ENCODE measurements at regions not wholly inside any gene's neighbourhood (a gene's known extent, or its start where the extent isn't known, plus 50 kb on each side); places are given as distances from the start of the nearest gene placed in this dataset.

DNA sequence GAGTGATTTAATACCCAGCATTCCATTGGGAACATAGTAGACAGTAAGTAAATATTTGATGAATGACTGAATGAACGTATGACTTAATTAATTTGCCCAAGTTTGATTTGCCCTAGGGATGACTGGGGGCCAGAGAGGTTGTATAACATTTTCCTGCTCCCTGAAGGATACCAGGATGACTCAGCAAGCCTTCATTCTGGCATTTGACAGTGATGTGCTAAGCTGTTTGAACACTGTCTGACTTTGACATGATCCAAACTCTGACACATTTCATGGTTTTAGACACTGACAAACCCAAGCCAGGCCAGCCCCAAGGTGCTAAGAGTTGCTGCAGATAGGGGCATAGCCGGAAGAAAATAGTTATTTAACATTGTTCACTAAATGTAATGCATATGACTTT, 53.4 kb upstream of the KLF12 start:
- TF ChIP-seq, protein P1, sequence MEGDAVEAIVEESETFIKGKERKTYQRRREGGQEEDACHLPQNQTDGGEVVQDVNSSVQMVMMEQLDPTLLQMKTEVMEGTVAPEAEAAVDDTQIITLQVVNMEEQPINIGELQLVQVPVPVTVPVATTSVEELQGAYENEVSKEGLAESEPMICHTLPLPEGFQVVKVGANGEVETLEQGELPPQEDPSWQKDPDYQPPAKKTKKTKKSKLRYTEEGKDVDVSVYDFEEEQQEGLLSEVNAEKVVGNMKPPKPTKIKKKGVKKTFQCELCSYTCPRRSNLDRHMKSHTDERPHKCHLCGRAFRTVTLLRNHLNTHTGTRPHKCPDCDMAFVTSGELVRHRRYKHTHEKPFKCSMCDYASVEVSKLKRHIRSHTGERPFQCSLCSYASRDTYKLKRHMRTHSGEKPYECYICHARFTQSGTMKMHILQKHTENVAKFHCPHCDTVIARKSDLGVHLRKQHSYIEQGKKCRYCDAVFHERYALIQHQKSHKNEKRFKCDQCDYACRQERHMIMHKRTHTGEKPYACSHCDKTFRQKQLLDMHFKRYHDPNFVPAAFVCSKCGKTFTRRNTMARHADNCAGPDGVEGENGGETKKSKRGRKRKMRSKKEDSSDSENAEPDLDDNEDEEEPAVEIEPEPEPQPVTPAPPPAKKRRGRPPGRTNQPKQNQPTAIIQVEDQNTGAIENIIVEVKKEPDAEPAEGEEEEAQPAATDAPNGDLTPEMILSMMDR (IDR thresholded peaks at IDR 0.05 in 4 of 5, conservative IDR thresholded peaks at IDR 0.05 in 1 of 5) = no peak
- no peak for TF ChIP-seq POLR2A (IDR thresholded peaks at IDR 0.05)

Data from gastrocnemius medialis (tissue), 4 donors.